ENCODE measurements at regions not wholly inside any gene's neighbourhood (a gene's known extent, or its start where the extent isn't known, plus 50 kb on each side); places are given as distances from the start of the nearest gene placed in this dataset.

GRCh38 chrX:66915893-66916292, 277.0 kb upstream of the EDA2R start:
- TF ChIP-seq CTCF (IDR thresholded peaks at IDR 0.05 in 4 of 5, conservative IDR thresholded peaks at IDR 0.05 in 1 of 5) (no peak), POLR2A (IDR thresholded peaks at IDR 0.05) (no peak)
